Activated CD4-positive, CD25-positive, alpha-beta regulatory T cell (primary cell): ENCODE measurements at regions not wholly inside any gene's neighbourhood (a gene's known extent, or its start where the extent isn't known, plus 50 kb on each side); places are given as distances from the start of the nearest gene placed in this dataset.

ENCODE experiments used
- DNase-seq, 4 experiments: peaks; one replicate each; lab custom pipeline; 2025; lab: John Stamatoyannopoulos, UW

DNA sequence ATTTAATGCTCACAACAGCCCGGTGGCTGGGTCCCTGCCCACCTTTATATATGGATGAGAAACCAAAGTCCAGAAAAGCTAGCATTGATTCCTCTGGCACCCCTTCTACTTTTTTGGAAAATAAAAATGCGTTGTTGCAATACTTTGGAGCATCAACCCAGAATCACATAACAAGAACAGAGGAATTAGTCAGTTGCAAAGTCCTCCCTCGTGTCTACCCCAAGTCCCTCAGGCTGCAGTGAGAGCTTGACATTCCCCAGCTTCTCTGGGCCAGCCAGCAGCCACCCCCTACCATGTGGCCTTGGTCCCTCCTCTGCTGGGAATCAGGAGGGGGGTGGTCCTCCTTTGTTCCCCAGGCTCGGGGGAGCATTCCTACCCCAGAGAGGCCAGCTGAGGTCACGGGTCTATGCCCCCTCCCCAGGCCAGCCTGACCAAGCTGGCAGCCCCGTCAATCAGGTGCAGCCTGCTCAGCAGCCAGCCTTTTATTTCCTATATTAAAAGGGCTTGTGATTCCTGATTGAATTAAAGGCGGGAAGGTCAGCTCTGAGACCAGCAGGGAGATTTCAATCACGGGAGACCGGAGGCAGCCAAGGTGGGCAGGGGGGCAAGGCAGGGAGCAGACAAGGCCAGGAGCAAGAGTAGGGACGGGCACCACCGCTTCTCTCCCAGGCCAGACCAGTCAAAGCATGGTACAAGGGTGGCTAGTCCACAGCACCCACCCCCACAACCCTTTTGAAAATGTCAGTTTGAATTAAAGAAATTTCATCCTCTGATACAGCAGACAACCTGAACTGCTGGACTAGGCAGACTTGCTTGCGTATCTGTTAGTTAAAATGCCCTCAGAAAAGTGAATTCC is 158.9 kb downstream of the MRPL14 start:
- DNase-seq: no peak

GRCh38 chr6:43967719-43968091 is 159.5 kb downstream of the MRPL14 start:
- no peak for DNase-seq

DNA sequence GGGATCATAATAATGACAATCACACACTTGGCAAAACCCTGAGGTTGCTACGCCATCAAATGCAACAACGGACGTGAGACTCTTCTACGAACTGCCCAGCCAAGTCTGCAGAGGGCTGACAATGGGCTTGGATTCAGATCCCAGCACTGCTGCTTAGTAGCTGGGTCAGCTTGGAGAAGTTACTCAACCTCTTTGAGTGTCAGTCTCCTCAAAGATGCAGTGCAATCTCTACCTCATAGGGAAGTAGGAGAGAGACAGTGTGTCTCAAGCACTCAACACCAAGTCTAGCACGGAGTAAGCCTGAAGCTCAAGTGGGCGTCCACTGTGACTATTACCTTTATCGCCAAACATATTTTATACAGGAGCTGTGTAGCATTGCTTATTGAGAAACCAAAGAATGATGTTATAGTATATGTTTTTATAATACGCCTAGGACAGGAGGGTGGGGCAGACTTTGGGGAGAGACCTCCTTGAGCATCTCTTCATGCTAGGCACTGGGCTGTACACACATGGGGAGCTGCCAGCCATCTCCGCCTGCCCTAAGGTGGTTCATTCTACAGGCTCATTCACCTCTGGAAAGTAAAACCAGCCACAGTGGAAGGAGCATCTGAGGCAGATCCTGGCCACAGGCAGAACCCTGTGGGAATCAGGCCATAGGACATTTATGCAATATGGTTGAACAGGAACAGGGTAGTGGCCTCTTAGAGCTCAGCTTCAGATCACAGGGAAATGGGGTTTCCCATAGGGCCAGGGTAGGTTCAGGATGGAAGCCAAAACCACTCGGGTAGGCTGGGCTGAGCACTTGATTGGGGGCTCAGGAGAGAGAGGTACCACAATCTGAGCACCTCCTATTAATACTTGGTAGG is 160.2 kb downstream of the MRPL14 start:
- no peak for DNase-seq

DNA sequence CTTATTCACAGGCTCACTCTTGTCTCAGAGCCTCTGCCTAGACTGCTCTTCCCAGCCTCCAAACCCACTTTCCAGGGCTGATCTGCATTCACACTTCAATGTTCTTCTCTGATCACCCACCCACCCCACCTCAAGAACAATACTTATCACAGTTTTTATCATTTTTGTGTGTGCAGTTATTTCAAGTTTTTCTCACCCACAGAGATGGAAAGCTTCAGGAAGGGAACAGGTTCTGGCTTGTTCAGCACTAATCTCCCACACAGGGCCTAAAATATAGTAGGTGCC is 160.9 kb downstream of the MRPL14 start:
- DNase-seq: no peak

DNA sequence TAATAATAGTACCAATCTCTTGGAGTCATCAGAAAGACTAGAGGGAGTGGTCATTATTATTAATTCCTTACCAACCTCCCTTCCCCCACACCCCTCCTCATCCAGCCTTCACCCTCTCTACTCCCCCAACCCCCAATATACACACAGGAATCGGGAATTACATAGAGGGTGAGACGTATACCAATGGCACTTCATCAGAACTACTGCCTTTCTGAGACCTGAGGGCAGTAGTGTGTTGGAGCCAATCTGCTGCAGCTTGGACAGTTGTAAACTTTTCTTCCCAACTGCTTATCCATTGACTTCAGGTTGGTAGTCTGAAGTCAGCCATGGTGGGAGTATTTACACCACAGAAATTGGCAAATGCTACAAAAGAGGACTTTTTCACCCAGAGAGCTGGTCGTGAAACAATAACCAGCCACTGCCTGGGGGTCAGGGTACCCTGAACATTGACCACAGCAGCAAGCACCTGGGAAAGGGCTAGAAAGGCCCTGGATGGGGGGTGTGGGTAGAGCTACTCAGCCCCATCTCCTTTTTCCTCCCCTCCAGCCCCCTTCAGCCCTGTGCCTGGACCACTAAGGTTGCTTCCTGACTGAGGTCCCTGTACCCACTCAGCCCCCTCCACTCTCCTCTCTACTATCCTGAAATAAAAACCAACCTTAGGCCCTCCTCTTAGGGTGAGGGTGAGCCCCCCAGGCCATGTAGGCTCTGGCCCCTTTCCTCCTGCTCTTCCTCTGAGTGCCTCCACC is 161.5 kb downstream of the MRPL14 start:
- DNase-seq: no peak

- DNase-seq: no peak
Measured at GRCh38 chr6:43964659-43965570, 162.3 kb downstream of the MRPL14 start.

- no peak for DNase-seq
Measured at GRCh38 chr6:43963877-43964658, 163.2 kb downstream of the MRPL14 start.

GRCh38 chr6:43963203-43963602 is 164.0 kb downstream of the MRPL14 start:
- no peak for DNase-seq

DNA sequence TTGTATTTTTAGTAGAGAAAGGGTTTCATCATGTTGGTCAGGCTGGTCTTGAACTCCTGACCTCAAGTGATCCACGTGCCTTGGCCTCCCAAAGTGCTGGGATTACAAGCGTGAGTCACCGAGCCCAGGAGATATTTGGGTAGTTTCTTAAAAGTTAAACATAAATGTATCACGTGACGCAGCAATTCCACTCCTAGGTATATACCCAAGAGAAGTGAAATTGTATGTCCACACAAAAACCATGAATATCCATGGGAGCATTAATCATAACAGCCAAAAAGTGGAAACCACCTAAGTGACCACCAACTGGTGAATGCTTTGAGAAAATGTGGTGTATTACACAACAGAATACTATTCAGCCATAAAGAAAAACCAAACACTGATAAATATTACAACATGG is 164.8 kb downstream of the MRPL14 start:
- DNase-seq: no peak

- no peak for DNase-seq
Measured at GRCh38 chr6:43957273-43957672, 170.0 kb downstream of the MRPL14 start.

- DNase-seq: no peak
Measured at GRCh38 chr6:43956478-43956877, 170.8 kb downstream of the MRPL14 start.

- DNase-seq: no peak
Measured at GRCh38 chr6:43954311-43955131, 172.7 kb downstream of the MRPL14 start.

GRCh38 chr6:43953794-43954310 is 173.4 kb downstream of the MRPL14 start:
- DNase-seq: no peak

GRCh38 chr6:43953256-43953655 is 174.0 kb downstream of the MRPL14 start:
- no peak for DNase-seq

DNA sequence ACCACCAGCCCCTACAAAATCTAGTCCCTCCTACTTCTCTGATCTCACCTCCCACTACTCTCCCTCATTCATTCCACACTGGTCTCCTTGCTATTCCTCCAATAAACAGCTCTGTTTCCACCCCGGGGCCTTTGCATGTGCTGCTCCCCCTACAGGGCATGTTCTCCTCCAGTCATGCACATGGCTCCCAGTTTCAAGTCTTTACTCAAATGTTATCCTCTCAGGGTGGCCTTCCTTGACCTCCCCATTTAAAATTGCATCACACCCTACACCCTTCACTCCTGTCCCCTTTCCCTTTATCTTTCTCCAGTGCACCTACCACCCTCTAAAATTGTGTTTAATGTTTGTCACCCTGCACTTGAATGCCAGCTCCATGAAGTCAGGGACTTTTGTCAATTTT is 174.5 kb downstream of the MRPL14 start:
- DNase-seq: no peak

DNA sequence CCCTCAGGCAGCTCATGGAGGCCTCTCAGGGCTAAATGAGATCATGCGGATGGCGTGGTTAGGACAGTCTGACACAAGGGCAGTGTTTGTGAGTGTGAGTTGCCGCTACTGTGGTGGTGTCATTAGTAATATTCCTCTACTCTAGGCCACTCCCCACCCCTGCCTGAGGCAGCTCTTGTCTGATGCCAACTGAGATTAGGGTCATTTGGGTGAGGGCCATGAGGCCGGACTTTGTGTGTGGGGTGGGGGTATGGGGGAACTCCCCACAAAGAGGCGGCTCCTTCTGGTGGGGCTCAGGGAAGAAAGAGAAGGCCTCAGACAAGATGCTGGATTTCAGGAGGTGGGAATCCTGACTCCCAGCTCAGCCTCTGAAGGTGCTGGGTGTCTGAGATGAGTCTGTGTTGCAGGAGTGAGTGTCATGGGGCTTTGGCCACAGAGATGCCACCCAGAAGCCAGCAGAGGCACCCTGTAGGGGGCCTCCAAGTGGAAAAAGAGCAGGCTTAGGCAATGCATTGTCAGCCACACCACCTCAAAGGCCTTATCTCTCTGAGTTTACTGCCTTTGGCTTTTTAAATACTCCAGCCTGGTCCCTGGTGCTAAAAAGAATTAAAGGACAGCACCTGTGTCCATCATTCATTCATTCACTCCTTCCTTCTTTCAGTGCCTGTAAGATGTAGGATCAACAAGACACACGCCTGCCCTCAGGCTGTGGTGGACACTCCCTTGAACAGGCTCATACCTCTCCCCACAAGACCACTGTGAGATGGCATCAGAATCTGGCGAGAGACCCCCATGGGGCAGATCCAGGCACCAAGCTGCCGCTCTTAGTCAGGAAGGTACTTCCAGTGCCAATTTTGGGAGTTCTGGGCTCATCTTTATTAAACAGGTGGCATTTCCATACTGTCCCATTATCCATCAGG is 175.2 kb downstream of the MRPL14 start:
- no peak for DNase-seq

DNA sequence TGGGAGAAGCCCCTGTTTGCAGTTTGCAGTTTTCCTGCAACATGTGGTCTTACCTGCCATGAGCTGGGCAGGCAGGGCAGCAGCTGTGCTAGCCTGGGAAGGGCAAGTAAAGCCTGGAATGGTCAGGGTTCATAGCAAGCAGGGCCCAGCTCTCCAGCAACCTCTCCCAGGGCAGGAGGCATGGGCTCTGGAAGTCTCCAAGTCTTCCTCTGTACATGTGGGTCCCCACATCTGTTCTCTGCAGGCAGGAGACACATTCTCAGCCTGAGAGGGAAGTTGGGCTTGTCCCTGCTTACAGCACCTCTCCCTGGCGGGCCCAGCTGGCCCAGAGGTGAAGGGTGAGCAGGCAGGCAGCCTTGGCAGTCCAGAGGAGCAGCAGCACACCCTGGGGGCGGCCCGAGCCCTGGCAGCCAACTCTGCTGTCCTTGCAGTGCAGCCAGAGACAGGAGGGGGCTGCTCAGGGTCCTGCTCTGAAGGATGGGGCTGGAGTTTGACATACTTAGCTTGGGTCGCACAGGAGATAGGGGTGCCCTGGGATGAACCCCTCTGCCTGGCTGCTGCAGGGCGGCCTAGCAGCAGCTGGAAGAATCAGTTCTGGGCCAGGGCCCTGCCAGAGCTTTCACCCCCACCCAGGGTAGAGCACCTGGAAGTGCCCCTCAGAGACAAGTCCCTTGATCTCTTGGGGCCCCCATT is 176.0 kb downstream of the MRPL14 start:
- DNase-seq: no peak

- DNase-seq: no peak
Measured at GRCh38 chr6:43950731-43951062, 176.6 kb downstream of the MRPL14 start.
